Stomach (tissue), 4 donors: ENCODE measurements at regions not wholly inside any gene's neighbourhood (a gene's known extent, or its start where the extent isn't known, plus 50 kb on each side); places are given as distances from the start of the nearest gene placed in this dataset.

Experiments used
- POLR2A ChIP-seq, 4 donors: fragments of 450-650 bp; IDR thresholded peaks; one replicate each; pipeline ENCODE4 v1.6.1; 2016; ENCODE audit warnings: antibody characterized with exemption in 4 of 4, control low read depth in 2 of 4, mild to moderate bottlenecking in 1 of 4, moderate library complexity in 1 of 4
- TF ChIP-seq, protein P1 (sequence below), 7 experiments: fragments of 450-650 bp in 4 of 7; fragments of 200-600 bp in 3 of 7; sonication (generic) in 3 of 7; IDR thresholded peaks; one replicate each; pipeline ENCODE4 v1.5.1; 2016 to 2019; ENCODE audit warnings: antibody characterized with exemption in 7 of 7, control low read depth in 2 of 7, mild to moderate bottlenecking in 1 of 7

GRCh38 chr21:39060485-39061083, 122.7 kb downstream of the PSMG1 start:
- TF ChIP-seq, protein P1, sequence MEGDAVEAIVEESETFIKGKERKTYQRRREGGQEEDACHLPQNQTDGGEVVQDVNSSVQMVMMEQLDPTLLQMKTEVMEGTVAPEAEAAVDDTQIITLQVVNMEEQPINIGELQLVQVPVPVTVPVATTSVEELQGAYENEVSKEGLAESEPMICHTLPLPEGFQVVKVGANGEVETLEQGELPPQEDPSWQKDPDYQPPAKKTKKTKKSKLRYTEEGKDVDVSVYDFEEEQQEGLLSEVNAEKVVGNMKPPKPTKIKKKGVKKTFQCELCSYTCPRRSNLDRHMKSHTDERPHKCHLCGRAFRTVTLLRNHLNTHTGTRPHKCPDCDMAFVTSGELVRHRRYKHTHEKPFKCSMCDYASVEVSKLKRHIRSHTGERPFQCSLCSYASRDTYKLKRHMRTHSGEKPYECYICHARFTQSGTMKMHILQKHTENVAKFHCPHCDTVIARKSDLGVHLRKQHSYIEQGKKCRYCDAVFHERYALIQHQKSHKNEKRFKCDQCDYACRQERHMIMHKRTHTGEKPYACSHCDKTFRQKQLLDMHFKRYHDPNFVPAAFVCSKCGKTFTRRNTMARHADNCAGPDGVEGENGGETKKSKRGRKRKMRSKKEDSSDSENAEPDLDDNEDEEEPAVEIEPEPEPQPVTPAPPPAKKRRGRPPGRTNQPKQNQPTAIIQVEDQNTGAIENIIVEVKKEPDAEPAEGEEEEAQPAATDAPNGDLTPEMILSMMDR (IDR thresholded peaks at IDR 0.05): no peak
- TF ChIP-seq POLR2A (IDR thresholded peaks at IDR 0.05): no peak
